ENCODE measurements at regions not wholly inside any gene's neighbourhood (a gene's known extent, or its start where the extent isn't known, plus 50 kb on each side); places are given as distances from the start of the nearest gene placed in this dataset.
"Not testable (repeated sequence)": the region's sequence is repeated elsewhere in the genome, so short reads cannot be mapped to it uniquely, and the experiment has no call there.

GRCh38 chr7:69052-69451, 123.3 kb upstream of the FAM20C start:
- DNase-seq (ENCODE audit: low read depth) = not testable (repeated sequence)

GRCh38 chr7:69499-70123, 122.8 kb upstream of the FAM20C start:
- DNase-seq (ENCODE audit: low read depth) = not testable (repeated sequence)

GRCh38 chr7:70207-70606, 122.2 kb upstream of the FAM20C start:
- DNase-seq (ENCODE audit: low read depth) = not testable (repeated sequence)

GRCh38 chr7:70989-71388, 121.4 kb upstream of the FAM20C start:
- DNase-seq (ENCODE audit: low read depth) = peak; percentile 46

GRCh38 chr7:72266-73057, 119.9 kb upstream of the FAM20C start:
- peak; percentile 70 for DNase-seq (ENCODE audit: low read depth)

- DNase-seq (ENCODE audit: low read depth) = not testable (repeated sequence)
Observed at GRCh38 chr7:73058-73331, 119.4 kb upstream of the FAM20C start.

- DNase-seq (ENCODE audit: low read depth) = not testable (repeated sequence)
Observed at GRCh38 chr7:74008-74540, 118.3 kb upstream of the FAM20C start.

- not testable (repeated sequence) for DNase-seq (ENCODE audit: low read depth)
Observed at GRCh38 chr7:75511-75910, 116.9 kb upstream of the FAM20C start.

GRCh38 chr7:76202-76601, 116.2 kb upstream of the FAM20C start:
- not testable (repeated sequence) for DNase-seq (ENCODE audit: low read depth)

GRCh38 chr7:76829-77395, 115.5 kb upstream of the FAM20C start:
- not testable (repeated sequence) for DNase-seq (ENCODE audit: low read depth)

- not testable (repeated sequence) for DNase-seq (ENCODE audit: low read depth)
Observed at GRCh38 chr7:78862-79261, 113.5 kb upstream of the FAM20C start.

GRCh38 chr7:79400-80055, 112.8 kb upstream of the FAM20C start:
- not testable (repeated sequence) for DNase-seq (ENCODE audit: low read depth)

- DNase-seq (ENCODE audit: low read depth) = peak; percentile 0
Observed at GRCh38 chr7:80259-81067, 111.9 kb upstream of the FAM20C start.

GRCh38 chr7:81068-81925, 111.1 kb upstream of the FAM20C start:
- peak; percentile 0 for DNase-seq (ENCODE audit: low read depth)

- peak; percentile 4 for DNase-seq (ENCODE audit: low read depth)
Observed at GRCh38 chr7:81926-82756, 110.2 kb upstream of the FAM20C start.

GRCh38 chr7:82757-83155, 109.6 kb upstream of the FAM20C start:
- no peak for DNase-seq (ENCODE audit: low read depth)

GRCh38 chr7:83441-83840, 108.9 kb upstream of the FAM20C start:
- DNase-seq (ENCODE audit: low read depth) = peak; percentile 2

GRCh38 chr7:83861-84632, 108.3 kb upstream of the FAM20C start:
- DNase-seq (ENCODE audit: low read depth) = peak; percentile 1

GRCh38 chr7:84633-85020, 107.7 kb upstream of the FAM20C start:
- DNase-seq (ENCODE audit: low read depth) = no peak

All from Daoy (cell line).